ENCODE measurements at regions not wholly inside any gene's neighbourhood (a gene's known extent, or its start where the extent isn't known, plus 50 kb on each side); places are given as distances from the start of the nearest gene placed in this dataset.

- H3K4me3 ChIP-seq (ENCODE audit: low read length), result no peak overlapping the region
- DNase-seq (ENCODE audit: low read depth), result no peak
- TF ChIP-seq, protein P1, sequence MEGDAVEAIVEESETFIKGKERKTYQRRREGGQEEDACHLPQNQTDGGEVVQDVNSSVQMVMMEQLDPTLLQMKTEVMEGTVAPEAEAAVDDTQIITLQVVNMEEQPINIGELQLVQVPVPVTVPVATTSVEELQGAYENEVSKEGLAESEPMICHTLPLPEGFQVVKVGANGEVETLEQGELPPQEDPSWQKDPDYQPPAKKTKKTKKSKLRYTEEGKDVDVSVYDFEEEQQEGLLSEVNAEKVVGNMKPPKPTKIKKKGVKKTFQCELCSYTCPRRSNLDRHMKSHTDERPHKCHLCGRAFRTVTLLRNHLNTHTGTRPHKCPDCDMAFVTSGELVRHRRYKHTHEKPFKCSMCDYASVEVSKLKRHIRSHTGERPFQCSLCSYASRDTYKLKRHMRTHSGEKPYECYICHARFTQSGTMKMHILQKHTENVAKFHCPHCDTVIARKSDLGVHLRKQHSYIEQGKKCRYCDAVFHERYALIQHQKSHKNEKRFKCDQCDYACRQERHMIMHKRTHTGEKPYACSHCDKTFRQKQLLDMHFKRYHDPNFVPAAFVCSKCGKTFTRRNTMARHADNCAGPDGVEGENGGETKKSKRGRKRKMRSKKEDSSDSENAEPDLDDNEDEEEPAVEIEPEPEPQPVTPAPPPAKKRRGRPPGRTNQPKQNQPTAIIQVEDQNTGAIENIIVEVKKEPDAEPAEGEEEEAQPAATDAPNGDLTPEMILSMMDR (IDR thresholded peaks at IDR 0.05; ENCODE audit: insufficient read depth, low read depth, low read length, missing control alignments), result no peak
Observed at GRCh38 chr9:14007190-14007769, 306.7 kb downstream of the NFIB start.

- TF ChIP-seq, protein P1 (IDR thresholded peaks at IDR 0.05; ENCODE audit: insufficient read depth, low read depth, low read length, missing control alignments), result no peak
Observed at GRCh38 chr9:14006386-14007187, 307.4 kb downstream of the NFIB start.

DNA sequence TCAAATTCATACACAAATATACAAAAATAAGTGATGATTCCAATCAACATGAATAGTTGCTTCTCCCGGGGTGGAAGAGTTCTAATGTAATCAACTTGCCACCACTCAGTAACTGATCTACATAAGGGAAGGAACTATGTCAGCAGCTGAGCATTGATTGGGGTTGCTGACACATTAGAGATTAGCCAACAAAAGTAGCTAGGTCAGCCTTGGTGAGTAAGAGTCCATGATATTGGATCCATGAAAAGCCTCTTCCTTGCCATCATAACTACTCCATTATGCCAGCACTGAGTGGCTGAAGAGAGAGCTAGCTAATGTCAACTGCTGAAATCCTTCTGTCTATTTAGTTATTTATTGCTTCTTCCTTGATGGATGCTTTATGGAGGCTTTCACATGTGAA lies 309.8 kb downstream of the NFIB start:
- H3K4me3 ChIP-seq (ENCODE audit: low read length), result no peak overlapping the region
- TF ChIP-seq, protein P1 (IDR thresholded peaks at IDR 0.05; ENCODE audit: insufficient read depth, low read depth, low read length, missing control alignments), result no peak
- DNase-seq (ENCODE audit: low read depth), result peak; percentile 59

More at GRCh38 chr9:14006386-14007187, 307.4 kb downstream of the NFIB start:
- no peak overlapping the region for H3K4me3 ChIP-seq (ENCODE audit: low read length)
- no peak for DNase-seq (ENCODE audit: low read depth)

DNA sequence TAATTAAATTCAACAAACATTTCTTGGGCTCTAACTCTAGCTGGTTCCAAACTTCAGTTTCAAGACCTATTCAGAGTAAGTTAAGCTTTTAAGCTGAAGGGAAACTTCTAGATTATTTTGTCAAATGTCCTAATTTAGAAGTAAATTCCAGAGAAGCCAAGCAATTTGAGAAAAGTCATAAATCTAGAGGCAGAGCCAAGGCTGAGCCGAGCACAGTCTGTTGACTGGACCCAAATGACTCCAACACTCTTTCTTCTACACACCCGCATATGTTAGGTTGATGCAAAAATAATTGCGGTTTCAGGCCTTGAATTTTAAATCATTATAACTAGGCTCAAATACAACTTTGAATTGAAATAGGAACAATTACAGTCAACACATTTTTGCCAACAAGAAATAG lies 319.7 kb downstream of the NFIB start:
- DNase-seq (ENCODE audit: low read depth), result no peak
- TF ChIP-seq, protein P1 (IDR thresholded peaks at IDR 0.05; ENCODE audit: insufficient read depth, low read depth, low read length, missing control alignments), result no peak
- H3K4me3 ChIP-seq (ENCODE audit: low read length), result no peak overlapping the region

DNA sequence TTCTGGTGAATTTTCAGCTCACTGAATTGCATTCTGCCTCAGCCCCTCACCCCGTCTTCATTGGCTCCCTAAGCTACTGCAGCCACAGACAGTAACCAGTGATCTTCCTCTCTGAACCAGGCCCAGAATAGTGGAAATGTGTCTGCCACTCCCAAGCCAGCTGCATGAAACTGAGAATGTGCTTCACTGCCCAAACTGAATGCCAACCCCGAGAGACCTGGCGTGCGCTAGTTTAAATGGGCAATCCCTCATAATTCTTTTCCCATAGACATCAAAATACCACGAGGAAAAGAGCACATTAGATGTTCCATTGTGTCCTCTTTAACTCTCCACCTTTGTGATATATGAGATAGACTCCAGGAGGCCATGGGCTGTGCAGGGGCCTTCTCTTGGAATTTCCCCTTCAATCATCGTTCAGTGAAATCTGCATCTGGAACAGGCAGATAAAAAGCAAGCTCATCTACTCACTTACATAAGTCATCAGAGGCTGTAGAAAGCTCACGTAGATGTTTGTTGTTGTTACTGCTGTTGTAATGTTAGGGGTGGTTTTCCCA lies 320.2 kb downstream of the NFIB start:
- TF ChIP-seq, protein P1 (IDR thresholded peaks at IDR 0.05; ENCODE audit: insufficient read depth, low read depth, low read length, missing control alignments), result no peak
- DNase-seq (ENCODE audit: low read depth), result no peak
- H3K4me3 ChIP-seq (ENCODE audit: low read length), result no peak overlapping the region

DNA sequence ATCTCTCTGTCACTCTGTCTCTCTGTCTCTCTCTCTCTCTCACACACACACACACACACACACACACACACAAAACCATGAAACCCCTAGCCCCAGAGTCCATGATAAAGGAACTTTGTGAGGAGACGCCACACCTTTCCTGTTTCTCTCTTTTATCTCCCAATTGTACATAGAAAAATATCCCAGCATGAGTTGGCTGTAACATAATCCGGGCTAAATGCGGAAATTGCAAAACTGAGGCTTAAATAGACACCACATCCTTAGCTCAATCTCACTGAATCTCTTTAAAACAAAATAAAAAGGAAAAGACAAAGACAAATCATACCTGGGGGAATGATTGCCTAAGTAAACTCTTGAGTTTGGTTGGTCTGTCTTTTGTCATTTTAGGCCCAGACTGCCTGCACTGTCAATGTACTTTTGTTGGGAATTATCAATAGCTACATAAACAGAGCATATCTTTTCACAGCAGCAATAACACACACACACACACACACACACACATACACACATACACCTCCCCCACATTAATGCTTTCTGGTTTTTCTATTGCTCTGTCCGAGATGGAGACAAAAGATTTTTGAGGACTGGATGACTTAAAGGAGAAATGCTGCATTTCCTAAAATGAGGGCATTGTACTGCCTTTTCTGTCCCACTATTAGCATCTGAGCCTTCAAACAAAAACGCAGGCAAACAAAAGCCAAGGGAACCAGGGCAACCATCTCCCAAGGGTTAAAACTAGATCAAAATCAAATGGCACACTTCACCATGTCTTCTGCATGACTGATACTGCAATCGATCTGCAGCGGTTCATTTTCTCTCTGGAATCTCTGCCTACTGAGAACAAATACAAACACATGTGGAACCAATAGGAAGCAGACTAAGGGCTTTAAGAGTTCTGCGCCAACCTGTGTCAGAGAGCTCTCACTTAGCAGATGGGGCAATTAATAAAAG lies 321.5 kb downstream of the NFIB start:
- TF ChIP-seq, protein P1 (IDR thresholded peaks at IDR 0.05; ENCODE audit: insufficient read depth, low read depth, low read length, missing control alignments), result no peak
- DNase-seq (ENCODE audit: low read depth), result peak; percentile 72
- H3K4me3 ChIP-seq (ENCODE audit: low read length), result no peak overlapping the region

All from epithelial cell of esophagus (primary cell).